Fibroblast of mammary gland (primary cell): ENCODE measurements at regions not wholly inside any gene's neighbourhood (a gene's known extent, or its start where the extent isn't known, plus 50 kb on each side); places are given as distances from the start of the nearest gene placed in this dataset.

ENCODE experiments used
- DNase-seq: peaks from one replicate; pipeline ENCODE4 v3.0.0-alpha.2; 2010; ENCODE audit warnings: low read depth
- H3K4me3 ChIP-seq: 2 replicates; pipeline ENCODE4 v1.5.1; 2011; ENCODE audit warnings: low read depth, mild to moderate bottlenecking, low read length, moderate library complexity; ENCODE audit not compliant: control insufficient read depth
- CTCF ChIP-seq: conservative IDR thresholded peaks from 2 replicates; pipeline ENCODE4 v1.5.1; 2011; ENCODE audit warnings: low read depth, low read length, inconsistent platforms; ENCODE audit not compliant: control insufficient read depth, insufficient read depth

- DNase-seq, result no peak
- TF ChIP-seq CTCF, result no peak
- H3K4me3 ChIP-seq, result no peak overlapping the region
Measured at GRCh38 chr12:59070322-59070933, 150.1 kb upstream of the LRIG3 start.

GRCh38 chr12:59069516-59069915 is 149.2 kb upstream of the LRIG3 start:
- TF ChIP-seq CTCF, result no peak
- H3K4me3 ChIP-seq, result no peak overlapping the region
- no peak for DNase-seq

GRCh38 chr12:59068436-59068835 is 148.1 kb upstream of the LRIG3 start:
- no peak overlapping the region for H3K4me3 ChIP-seq
- DNase-seq, result peak; percentile 53
- TF ChIP-seq CTCF, result no peak

GRCh38 chr12:59067083-59067482 is 146.8 kb upstream of the LRIG3 start:
- no peak overlapping the region for H3K4me3 ChIP-seq
- no peak for TF ChIP-seq CTCF
- peak; percentile 46 for DNase-seq

- no peak for TF ChIP-seq CTCF
- H3K4me3 ChIP-seq, result no peak overlapping the region
- no peak for DNase-seq
Measured at GRCh38 chr12:59066445-59066844, 146.1 kb upstream of the LRIG3 start.

- no peak for TF ChIP-seq CTCF
- no peak overlapping the region for H3K4me3 ChIP-seq
- DNase-seq, result no peak
Measured at GRCh38 chr12:59059088-59059935, 139.0 kb upstream of the LRIG3 start.
